ENCODE measurements at regions not wholly inside any gene's neighbourhood (a gene's known extent, or its start where the extent isn't known, plus 50 kb on each side); places are given as distances from the start of the nearest gene placed in this dataset.

DNA sequence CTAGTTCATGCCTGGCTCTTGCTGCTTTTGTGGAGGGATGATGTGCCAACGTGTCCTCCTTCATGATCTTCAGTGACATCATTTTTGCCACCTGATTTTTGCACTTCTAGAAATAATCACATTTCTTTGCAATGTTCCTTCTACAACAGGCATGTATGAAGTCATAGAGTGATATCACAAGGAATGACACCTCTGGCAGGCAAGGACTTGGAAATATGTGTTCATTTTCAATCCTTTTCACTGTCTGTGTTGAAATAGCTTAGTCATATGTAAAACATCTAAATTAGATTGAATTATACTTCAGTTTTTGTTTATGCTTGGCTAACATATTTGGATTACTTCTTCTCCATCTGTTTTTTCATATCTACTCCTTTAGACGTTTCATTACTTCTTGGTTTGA is 221.2 kb upstream of the STK26 start:
- 96% methylated on average over 2 of the region's 2 CpGs for WGBS (ENCODE audit: low lambda C conversion rate)
- ChIA-PET CTCF (ENCODE audit: low intra/inter-chr PET ratio, low total read pairs) (no interaction called here), POLR2A (no interaction called here)
- Histone ChIP-seq H3K4me1 (ENCODE audit: insufficient read depth, low read length) (no peaks in the 10 kb centered on the region), H3K9me3 (ENCODE audit: low read length) (no peaks in the 10 kb centered on the region), H3K27me3 (ENCODE audit: control insufficient read depth in 1 of 2, insufficient read depth in 2 of 2, low read length in 2 of 2) (no peaks in the 10 kb centered on the region), H2AFZ (ENCODE audit: low read length) (no peak overlapping the region), H3K27ac (ENCODE audit: extremely low read length, insufficient read depth, low read length) (no peak overlapping the region), H4K20me1 (ENCODE audit: insufficient read depth, low read length) (no peaks in the 10 kb centered on the region), H3K36me3 (replicated peaks in 1 of 2; ENCODE audit: control insufficient read depth in 1 of 2, insufficient read depth in 2 of 2, low read length in 2 of 2) (no peaks in the 10 kb centered on the region; a peak in 2 of 5 replicates), H3K79me2 (ENCODE audit: insufficient read depth, low read length) (no peaks in the 10 kb centered on the region), H3K4me3 (replicated peaks in 1 of 3; ENCODE audit: insufficient read depth in 1 of 3, low read depth in 2 of 3, low read length in 3 of 3) (no peak overlapping the region), H3K4me2 (ENCODE audit: low read depth, low read length) (no peak overlapping the region), H3K9ac (ENCODE audit: insufficient read depth, low read depth, low read length) (no peak overlapping the region)
- TF ChIP-seq RAD21 (CRISPR knock-in tag; IDR thresholded peaks at IDR 0.05) (no peak), FLYWCH1 (CRISPR knock-in tag; IDR thresholded peaks at IDR 0.05) (no peak), MAFK (conservative IDR thresholded peaks at IDR 0.05 in 1 of 2, IDR thresholded peaks at IDR 0.05 in 1 of 2; ENCODE audit: low read length in 2 of 2) (no peak), EP300 (IDR thresholded peaks at IDR 0.05; ENCODE audit: low read depth in 2 of 2, low read length in 2 of 2) (no peak), EP300 (CRISPR knock-in tag; IDR thresholded peaks at IDR 0.05; ENCODE audit: borderline replicate concordance) (no peak), SOX6 (IDR thresholded peaks at IDR 0.05) (no peak), SOX6 (CRISPR knock-in tag; IDR thresholded peaks at IDR 0.05) (no peak), KMT2A (CRISPR knock-in tag; IDR thresholded peaks at IDR 0.05) (no peak), SAFB2 (CRISPR knock-in tag; IDR thresholded peaks at IDR 0.05; ENCODE audit: borderline replicate concordance, low read depth) (no peak), SMC3 (IDR thresholded peaks at IDR 0.05; ENCODE audit: low read length) (no peak), PTBP1 (IDR thresholded peaks at IDR 0.05; ENCODE audit: low read depth, low read length, poor library complexity, severe bottlenecking) (no peak), TBX2 (CRISPR knock-in tag; IDR thresholded peaks at IDR 0.05; ENCODE audit: borderline replicate concordance) (no peak), KDM1A (CRISPR knock-in tag; IDR thresholded peaks at IDR 0.05) (no peak), ZBTB21 (CRISPR knock-in tag; IDR thresholded peaks at IDR 0.05) (no peak)
- TF ChIP-seq, protein P1, sequence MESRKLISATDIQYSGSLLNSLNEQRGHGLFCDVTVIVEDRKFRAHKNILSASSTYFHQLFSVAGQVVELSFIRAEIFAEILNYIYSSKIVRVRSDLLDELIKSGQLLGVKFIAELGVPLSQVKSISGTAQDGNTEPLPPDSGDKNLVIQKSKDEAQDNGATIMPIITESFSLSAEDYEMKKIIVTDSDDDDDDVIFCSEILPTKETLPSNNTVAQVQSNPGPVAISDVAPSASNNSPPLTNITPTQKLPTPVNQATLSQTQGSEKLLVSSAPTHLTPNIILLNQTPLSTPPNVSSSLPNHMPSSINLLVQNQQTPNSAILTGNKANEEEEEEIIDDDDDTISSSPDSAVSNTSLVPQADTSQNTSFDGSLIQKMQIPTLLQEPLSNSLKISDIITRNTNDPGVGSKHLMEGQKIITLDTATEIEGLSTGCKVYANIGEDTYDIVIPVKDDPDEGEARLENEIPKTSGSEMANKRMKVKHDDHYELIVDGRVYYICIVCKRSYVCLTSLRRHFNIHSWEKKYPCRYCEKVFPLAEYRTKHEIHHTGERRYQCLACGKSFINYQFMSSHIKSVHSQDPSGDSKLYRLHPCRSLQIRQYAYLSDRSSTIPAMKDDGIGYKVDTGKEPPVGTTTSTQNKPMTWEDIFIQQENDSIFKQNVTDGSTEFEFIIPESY (CRISPR knock-in tag; IDR thresholded peaks at IDR 0.05), result no peak
- TF ChIP-seq, protein P2, sequence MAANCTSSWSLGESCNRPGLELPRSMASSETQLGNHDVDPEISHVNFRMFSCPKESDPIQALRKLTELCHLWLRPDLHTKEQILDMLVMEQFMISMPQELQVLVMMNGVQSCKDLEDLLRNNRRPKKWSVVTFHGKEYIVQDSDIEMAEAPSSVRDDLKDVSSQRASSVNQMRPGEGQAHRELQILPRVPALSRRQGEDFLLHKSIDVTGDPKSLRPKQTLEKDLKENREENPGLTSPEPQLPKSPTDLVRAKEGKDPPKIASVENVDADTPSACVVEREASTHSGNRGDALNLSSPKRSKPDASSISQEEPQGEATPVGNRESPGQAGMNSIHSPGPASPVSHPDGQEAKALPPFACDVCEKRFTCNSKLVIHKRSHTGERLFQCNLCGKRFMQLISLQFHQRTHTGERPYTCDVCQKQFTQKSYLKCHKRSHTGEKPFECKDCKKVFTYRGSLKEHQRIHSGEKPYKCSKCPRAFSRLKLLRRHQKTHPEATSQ (CRISPR knock-in tag; IDR thresholded peaks at IDR 0.05; ENCODE audit: borderline replicate concordance), result no peak
- FAIRE-seq (no peak), DNase-seq (ENCODE audit: low spot score) (no peak), ATAC-seq (no peak)
- in situ Hi-C loops (cut with HindIII; ENCODE audit: extremely low pct_ligation_motif_present, low pct_unique_long_range_greater_than_20kb), result no loop called here
- no TSS peak for BruUV-seq (replicated peaks)
- intact Hi-C loops (cut with micrococcal nuclease; ENCODE audit: unreplicated experiment), result no loop called here

Data from HepG2 (cell line).